ENCODE measurements at regions not wholly inside any gene's neighbourhood (a gene's known extent, or its start where the extent isn't known, plus 50 kb on each side); places are given as distances from the start of the nearest gene placed in this dataset.
"Not testable (repeated sequence)": the region's sequence is repeated elsewhere in the genome, so short reads cannot be mapped to it uniquely, and the experiment has no call there.

DNA sequence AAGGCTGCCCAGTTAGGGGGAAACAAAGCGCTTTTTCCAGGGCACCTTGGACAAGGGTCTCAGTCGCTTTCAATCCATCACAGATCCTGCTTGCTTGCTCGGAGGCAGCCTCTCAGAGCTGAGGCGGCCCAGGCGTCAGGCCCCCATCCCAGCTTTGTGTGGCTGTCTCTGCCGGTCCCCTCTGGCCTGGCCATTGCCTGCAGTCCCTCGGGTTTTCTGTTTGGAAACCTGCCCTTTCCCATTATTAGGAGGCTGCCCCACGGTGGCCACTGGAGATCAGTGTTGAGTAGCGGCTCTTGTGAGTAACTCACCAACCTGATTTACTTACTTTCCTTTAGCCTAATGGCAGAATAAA lies 216.1 kb downstream of the GLRX3 start:
- DNase-seq: no peak

DNA sequence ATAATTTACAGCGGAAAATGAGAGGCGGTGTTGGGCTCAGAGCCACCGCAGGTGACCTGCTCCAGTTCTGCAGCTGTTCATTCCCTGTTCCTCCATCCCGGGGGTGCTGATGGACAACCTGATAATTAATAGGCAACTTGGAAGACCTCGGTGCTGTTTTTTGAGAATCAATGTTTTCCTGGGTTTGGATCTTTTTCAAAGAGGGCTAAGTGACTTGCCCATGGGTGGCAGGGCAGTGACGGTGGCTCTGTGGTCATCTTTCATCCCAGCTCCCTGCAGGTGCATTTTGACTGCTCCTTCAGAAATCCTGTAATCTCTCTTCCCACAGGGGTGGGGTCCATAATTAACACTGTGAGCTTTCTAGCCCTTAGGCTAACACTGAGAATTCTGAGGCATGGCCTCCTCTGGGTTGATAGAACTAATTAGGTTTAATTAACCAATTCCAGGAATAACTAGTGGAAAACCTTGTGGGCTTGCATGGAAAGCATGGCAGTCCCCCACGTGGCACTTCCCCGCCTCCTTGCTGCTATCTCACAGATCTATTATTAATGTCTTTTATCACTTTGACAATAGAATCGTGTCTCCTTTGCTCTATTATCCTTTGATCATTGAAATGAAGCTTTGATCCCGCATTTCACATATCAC lies 217.9 kb downstream of the GLRX3 start:
- no peak for DNase-seq

DNA sequence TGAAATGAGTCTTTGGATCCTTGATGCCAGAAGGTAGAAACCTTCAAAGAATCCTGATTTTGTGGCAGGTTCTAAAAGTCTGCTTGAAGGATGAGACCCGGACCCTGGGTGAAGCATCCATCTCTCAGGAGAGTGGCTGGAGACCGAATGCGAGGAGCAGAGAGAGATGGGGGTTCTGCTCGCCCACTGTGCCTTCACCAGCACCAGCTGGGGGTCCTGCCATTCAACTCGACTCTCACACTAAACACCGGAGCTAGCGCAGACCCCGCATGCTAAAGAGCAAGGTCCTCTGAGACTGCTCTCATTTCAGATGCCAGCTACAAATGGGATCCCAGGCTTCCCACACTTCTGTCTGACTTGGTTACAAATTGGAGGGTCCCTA lies 218.4 kb downstream of the GLRX3 start:
- DNase-seq: no peak

DNA sequence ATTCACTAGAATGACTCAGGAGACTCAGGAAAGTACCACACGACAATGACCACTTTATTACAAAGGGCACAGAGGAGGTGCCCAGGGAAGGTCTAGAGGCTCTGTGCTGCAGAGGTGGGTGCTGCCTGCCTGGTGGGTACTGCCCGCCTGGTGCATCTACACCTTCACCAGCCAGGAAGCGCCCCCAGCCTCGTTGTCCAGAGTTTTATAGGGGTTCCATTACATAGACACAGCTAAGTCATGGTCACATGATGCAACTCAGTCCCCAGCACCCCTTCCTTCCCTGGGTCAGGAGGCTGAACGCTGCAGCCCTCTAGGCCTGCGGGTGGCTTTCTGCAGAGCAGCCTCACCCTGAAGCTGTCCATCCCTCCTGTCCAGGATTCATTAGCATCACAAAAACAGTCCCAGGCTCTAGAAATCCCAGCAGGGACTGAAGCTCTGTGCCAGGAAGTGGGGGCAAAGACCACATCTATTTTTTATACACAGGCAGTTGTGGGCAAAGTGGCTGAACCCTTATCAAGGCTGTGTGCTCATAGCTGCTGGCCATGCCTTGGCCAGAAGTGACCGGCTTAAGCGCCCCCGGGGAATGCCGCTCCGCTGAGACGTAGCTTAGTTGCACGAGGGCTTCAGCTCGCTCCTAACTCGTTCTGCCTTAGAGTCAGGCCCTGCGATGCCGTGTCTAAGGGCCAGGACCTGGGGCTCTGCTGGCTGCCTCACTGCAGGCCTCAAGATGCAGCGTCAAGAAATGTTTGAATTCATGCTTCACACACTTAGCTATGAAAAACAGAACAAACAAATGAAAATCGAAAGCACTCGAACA lies 219.0 kb downstream of the GLRX3 start:
- DNase-seq: no peak

DNA sequence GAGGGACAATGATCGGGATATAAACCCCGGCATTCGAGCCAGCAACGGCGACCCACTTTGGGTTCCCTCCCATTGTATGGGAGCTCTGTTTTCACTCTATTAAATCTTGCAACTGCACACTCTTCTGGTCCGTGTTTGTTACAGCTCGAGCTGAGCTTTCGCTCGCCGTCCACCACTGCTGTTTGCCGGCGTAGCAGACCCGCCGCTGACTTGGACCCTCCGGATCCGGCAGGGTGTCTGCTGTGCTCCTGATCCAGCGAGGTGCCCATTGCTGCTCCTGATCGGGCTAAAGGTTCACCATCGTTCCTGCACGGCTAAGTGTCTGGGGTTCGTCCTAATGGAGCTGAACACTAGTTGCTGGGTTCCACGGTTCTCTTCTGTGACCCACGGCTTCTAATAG lies 220.2 kb downstream of the GLRX3 start:
- DNase-seq: not testable (repeated sequence)

DNA sequence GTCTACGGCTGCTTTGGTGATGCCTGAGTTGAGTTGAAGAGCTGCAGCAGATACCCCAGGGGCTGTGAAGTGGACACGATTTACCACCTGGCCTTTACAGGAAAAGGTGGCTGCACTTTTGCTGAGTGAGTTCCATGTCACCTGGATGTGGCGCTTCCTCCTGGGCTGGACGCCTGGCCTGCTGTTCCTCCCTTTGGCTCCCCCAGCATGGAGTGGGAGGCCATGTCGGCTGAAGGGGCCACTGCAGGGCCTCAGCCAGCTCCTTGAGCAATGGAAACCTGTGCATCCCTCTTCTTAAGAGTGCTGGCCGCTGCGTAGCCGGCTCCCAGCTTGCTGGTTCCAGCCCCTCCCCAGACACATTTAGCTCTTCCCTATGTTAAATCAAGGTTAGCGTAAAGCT lies 221.0 kb downstream of the GLRX3 start:
- no peak for DNase-seq

DNA sequence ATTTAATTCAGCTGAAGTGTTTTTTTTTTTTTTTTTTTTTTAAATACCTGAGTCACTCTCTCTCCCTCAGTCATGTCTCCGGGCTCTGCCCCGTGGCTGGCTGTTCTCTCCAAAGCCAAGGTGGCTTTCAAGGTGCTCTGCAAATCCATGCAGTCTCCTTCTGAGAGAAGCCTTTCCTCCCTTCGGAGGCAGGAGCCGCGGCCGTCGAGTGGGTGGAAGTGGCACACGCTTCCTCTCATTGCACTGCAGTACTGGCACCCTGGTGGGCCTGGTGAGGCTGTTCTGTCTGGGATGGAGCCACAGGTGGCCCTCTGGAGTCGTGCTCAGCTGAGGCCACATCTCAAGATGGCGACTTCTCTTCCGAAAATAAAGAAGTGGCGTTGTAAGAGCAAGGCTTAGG lies 221.8 kb downstream of the GLRX3 start:
- DNase-seq: no peak

DNA sequence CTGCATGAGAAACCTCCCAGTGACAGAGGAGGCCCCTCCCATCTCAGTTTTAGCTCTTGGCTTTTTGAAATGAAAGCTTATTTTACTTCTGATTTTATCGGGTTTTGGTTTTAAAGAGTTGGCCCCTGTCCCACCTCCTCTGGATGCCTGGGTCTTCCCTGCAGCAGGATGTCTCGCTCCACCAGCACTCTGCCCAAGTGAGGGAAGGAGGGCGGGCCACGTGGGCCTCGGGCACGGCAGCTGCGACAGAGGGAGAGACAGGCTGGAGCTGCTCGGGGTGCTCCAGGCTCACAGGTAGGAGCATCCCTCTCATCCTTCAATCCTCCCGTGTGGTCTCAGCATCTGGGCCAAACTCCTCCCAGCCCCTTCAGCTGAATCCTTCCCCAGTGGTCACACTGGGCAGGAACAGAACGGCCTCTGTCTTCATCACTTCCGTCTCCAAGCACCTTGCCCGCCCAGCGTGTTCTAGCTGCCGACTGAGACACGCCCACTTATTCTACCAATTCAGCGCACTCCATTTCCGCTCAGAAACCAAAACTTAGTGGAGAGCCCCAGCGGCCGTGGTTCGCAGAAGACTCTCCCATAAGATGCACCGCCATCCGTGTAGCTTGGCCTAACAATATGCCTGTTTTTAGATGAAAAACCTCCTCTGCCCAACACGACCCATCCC lies 222.9 kb downstream of the GLRX3 start:
- DNase-seq: peak; percentile 5 to 33

DNA sequence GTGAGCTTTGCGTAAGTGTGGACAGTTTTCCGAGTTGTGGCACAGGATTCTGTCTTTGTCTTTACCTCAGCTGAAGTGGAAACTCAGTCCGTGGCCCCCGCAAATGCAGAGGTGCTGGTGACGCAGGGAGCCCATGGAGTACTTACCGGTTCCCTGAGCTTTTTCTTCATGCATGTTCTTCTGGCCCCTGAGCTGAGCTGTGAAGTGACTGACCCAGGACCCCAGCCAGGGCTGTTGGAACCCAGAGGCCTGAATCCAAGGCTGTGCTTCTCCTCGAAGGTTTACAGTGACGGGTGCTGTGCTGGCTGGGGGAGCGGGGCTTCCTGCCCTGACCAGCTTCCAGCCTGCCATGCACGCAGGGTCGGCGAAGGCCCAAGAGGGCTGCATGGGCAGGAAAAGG lies 223.5 kb downstream of the GLRX3 start:
- no peak for DNase-seq

DNA sequence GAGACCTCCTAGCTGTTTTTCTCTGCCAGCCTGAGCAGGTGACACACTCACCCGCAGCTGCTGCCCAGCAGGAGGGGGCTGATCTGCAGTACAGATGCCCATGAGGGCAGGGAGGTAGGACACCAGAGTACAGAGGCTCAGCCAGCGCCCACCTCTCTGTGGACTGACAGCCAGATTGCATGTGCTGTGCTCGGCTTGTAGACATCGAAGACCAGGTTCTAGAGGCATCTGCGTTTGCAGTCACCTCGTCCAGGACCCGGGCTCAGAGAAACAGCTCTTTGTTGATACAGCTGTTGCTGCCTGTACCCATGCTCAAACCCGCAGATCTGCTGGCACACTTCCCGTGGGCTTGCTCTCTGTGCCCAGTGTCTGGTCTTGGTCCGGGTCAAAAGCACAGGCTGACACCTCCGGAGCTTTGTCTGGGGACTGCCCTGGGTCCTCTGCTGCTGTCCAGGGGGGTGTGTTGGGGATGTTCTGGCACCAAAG lies 224.7 kb downstream of the GLRX3 start:
- no peak for DNase-seq

DNA sequence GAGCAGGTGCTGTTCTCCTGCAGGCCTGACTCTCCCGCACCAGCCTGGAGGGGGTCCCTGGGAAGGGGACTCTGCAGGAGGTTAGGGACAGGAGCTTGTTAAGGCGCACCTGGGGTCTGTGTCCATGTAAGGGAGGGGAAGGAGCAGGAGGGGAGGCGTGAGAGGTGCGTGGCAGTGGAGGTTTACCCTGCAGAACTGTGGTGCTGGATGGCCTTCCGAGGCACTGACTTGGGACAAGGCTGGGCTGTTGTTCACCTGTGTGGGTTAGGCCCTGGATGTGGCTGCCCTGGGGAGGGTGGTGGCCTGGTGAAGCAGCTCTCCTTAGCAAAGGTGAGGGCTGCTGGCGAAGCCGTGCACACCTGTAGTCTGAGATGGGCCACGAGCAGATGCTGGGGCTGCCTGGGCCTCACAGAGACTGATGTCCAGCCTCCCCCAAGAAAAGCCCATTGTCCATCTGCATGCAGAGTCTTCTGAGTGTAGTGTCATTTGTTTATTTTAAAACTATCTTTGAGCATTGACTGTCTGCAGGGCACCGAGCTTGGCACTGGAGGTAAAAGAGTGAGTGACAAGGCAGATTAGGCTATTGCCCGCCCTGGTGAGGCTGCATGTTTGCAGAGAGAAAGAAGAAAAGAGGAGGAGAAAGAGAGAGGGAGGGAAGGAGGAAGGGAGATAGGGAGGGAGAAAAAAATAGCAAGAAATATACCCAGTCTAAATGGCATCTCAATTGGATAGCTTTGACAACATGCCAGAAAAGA lies 225.3 kb downstream of the GLRX3 start:
- no peak for DNase-seq

DNA sequence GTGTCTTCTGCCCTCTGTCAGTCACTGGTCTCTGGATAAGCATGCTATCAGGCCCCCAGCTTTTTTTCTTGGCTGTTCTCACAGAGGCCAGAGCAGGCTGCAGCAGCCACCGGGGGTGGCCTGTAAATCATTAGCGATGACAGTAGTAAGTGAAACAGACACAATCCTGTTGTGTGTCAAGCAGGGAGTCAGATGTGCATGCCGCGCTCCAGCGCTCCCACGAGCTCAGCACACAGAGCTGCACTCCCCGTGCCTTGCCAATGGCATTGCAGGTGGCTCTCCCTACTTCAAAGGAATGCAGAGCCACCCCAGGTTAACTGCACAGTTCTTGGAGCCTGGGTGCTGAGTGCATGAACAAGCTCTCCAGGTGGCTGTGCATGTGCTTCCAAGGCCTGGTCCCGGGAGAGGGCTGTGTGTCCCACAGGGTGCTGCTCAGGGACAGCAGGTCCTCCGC lies 226.1 kb downstream of the GLRX3 start:
- DNase-seq: no peak

DNA sequence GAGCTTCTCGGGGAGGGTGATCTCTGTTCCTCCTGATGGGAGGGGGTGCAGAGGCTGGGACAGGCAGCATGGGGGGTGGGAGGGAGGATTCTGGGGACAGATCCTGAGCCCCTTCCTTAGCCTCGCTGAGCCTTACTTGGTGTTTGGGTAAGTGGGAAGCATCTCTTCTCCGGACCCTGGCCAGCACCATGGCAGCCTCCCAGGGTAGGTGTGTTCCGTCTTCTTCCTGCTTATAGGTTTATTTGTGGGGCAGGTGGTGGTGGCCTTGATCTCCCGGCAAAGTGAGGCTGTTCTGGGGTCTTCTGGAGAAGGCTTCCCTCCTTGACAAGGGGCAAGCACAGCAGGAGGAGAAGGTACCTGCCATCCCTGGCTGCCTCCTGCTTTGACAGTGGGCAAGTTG lies 226.9 kb downstream of the GLRX3 start:
- no peak for DNase-seq

DNA sequence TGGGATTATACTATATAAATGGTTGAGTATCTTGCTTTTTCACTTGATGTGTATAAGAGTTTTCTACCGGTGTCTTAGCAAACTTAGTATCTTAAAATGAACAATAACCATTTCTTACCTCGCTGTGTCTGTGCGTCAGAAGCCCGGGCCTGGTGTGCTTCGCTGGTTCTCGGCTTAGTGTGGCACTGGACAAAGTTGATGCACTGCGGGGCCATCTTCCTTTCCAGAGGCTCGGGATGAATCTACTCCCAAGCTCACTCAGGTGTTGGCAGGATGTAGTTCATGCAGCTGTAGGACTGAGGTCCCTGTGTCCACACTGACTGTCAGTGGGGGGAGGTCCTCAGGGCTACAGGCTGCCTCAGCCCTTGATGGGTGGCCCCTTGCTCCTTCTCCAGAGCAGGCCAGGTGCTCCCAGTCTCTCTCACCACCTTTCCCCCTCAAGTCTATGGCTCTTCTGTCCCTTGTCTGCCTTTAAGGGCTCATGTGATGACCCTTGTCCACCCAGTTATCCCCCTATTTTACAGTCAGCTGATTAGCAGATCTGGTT lies 227.8 kb downstream of the GLRX3 start:
- no peak for DNase-seq

DNA sequence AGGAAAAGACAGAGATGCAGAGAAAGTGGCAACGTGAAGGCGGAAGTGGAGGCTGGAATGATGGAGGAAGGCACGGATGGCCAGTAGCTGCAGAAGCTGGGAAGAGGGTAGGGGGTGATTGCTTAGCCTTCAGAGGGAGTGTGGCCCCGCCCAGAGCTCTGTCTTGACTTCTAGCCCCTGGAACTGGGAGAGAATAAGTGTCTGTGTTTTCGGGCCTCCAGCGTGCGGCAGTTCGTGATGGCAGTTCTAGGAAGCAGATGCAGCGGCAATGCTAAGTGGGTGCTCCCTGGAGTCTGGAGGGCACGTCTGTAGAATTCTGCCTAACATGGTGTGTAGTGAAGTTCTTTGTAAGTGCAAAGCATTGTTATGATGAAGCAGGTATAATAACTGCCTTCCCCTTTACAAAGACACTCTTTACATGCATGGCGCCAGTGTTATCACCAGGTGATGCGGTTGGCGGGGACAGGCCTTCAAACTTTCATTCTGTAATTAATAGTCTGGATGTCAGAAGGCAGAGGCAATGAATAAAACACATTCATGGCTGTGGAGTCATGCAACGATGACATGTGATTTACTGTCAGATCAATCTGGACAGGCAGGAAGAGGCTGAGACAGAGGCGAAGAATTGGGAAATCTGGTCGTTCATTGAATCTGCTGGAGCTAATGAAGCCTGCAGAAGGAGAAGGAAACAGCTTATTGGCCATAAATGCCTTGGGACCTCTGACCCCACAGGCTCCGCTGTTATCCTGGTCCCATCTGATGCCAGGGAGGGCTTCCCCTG lies 228.6 kb downstream of the GLRX3 start:
- DNase-seq: no peak

DNA sequence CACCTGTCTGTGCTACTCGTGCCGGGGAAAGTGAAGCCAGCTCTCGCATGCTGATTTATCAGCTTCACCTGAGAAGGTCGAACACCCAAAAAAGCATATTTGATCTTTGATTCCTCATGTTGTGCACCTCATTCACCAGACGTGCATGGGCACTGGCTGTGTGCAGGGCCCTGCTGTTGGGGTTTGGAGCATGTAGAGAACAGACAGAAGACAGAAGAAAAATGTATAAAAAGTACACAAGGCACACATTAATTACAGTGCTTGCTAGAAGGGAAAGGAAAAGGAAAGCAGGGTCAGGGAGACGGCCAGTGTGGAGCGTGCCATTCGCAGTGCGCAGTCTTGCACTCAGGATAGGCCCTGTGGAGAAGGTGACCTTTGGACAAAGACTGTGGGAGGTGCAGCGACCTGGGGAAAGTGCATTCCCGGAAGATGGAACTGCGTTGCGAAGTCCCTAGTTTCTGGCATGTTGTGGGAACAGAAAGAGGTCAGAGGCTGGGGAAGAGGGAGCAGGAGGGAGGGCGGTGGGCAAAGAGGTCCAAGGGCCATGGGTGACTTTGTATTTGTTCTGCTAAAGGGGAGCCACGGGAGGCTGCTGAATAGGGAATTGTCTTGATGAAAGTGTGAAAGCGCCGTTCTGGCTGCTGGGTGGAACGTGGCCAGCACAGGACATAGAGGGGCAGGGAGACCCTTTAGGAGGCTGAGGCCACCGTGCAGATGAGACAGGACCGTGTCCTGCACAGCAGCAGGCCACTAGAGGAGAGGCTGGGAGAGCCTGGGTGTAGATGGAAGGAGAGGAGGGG lies 232.8 kb downstream of the GLRX3 start:
- no peak for DNase-seq

DNA sequence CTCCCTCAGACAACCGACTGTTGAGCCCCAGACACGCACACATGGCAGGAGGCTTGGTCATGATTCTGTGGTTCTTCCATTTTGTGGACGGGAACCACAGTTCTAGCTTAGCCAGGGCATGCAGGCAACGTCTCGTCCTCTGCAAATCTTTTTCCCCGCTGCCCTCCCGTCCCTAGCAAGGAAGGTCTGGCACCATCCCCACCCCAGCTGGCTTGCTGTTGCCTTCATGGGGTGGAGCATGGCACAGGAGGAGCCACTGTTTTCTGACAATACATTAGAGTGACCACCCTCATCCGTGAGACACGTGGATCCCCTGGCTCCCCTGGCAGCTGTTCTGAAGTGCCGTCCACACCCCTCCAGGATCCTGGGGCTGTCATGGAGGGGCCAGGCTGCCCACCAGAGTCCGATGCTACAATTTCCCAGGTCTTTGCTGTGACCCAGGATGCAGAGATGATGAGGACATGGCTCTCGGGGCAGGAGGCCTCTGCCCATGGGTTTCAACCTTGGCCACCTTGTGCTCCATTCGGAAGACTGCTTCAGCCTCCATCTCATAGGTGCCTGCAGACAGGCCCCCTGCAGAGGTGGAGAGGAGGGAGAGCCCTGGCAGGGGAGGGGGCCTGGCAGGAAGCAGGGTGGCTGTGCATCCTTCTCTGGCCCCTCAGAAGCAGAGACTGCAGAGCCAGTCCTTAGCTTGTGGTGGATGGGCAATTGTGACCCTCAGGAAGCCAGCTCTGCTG lies 233.6 kb downstream of the GLRX3 start:
- DNase-seq: no peak

DNA sequence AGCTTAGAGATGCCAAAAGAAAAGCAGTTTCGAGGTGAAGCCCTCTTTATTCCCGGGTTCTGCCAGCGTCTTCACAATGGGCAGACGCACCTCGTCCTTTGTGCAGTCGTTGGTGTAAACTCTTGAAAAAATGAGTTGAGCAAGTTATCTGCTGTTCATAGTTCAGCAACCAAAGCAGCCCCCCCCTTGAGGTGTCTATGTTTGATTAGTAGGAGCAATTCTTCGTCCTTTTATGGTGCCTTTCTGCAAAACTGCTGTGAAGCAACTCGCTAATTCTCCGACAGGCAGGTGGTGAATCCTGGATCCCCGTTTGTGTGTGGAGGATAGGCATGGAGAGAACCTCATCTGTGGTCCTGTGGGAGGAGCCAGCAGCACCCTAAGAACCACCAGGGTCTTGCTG lies 234.5 kb downstream of the GLRX3 start:
- DNase-seq: no peak

DNA sequence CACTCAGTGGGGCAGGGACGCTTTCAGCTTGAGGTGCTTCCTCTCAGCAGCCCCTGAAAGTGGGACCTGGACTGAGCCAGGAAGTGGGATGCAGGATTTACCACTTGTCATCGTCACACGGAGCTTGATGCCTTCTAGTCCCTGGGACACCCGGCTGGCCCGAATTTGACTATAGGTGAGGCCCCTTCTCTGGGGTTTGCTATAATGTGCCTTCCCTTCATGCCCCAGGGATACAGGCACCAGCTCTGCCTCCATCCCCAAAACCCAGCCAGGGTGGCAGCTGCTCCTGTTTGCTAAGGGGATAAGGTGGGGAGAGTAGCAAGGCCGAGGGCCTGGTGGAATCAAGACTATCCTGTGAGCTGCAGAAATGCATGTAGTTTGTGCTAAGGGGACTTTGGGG lies 235.0 kb downstream of the GLRX3 start:
- DNase-seq: no peak

DNA sequence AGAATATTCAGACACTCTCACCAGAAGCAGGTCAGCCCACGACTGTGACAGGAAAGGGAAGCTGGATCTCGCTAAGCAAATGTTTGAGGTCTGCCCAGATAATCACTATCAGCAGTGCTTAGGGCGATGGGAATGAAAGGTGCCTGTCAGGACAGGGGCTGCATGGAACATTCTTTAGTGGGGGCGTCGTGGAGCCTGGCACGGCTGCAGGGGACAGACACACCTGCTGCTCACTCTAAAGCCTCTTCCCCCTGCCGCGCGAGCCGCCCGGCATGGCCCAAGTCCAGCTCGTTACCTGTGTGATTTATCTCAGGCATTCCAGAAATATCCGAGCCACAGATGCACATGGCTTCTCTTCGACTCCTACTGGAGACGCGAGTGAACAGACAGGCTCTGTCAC lies 235.5 kb downstream of the GLRX3 start:
- DNase-seq: no peak

DNA sequence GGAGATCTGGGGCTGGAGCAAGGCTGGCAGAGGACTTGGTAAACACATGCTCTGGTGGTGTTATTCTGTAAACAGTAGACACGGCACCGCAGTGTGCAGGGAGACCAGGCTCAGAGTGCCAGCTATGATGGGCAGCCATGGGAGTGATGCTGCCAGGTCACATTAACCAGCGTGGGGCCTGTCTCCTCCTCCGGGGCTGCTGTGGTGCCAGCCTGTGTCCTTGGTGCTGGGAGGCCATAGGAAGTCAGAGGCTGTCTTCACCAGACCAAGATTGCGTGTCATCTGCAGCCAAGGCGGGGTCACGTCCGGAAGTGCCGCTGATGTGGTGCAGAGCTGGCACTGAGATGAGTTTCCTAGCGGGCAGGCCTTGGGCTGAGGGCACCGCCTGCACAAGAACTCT lies 236.0 kb downstream of the GLRX3 start:
- no peak for DNase-seq

Measured in Kasumi-1 (cell line).